GM20431 (cell line): ENCODE measurements at regions not wholly inside any gene's neighbourhood (a gene's known extent, or its start where the extent isn't known, plus 50 kb on each side); places are given as distances from the start of the nearest gene placed in this dataset.

ENCODE experiments used
- in situ Hi-C: fragments of 300-500 bp; cut with MseI, MboI; formaldehyde crosslinking; loops from one replicate; pipeline ENCODE4 v1.15.0; 2020; ENCODE audit warnings: low sequenced_read_pairs; ENCODE audit not compliant: unreplicated experiment

DNA sequence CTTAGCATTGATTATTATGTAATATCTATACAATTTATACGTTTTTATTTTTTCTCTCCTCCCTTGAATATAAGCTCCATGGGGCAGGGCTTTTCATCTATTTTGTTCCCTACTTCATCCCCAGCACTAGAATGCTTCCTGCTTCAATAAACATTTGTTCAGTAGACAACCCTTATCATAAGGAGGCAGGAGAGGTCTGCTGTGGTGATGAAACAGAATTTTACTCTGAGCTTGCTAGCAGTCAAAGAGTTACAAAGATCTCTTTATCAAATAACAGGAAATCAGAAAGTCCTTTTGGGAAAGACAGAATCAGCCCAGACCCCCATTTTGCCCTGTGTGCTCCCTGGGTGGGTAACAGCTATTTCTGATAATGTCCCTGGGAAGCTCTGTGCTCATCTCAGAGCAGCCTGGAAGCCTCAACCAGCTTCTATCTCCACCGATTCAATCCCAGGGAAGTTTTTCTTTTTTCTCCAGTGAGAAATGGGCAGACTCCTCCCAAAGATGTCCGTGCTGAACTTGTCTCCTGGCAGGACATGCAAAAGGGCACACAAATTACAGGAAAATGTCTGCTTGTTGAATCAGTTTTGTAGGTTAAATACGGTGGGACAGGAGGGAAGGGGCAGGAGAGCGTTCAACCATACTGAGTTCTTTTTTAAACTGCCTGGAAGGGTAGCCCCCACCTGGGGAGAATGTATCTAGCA lies 84.7 kb upstream of the PKDCC start:
- in situ Hi-C loops: no loop called here

DNA sequence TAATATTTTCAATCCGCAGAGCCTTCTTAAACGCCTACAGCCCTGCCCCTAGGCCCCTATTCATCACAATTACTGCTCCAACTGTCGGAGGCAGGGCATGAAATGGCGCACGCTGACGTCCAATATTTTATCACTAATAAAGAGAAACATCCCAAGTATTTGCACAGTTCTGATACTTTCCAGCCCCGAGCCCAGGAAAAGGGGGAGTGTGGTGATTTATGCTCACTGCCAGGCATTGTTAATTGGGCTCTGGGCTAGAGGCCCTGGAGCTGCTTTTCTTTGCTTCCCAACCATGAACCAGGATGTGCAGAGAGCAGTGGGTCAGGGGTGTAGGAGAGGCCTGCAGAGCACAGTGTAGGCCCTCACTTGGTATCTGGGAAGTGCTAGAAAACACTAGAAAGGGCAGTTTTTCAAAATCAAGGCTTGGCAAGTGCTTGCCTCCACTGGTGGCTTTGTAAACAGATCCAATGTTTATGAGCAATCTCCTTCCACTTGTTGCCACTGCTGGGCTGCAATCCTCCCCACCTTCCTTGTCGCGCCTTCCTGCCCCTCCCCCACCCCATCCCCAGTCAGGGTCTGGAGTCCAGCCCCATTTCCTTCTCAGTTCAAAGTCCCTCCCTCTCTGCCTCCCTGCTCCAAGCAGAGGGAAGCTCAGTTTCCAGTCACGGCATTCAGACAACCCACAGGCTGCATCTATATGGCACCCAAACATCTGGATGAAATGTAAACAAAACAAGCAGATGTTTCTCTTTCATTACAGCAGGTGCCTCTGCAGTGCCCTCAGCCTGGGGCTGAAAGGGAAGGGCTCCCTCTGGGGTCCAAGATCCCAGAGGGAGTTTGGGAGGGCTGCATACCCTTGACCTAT lies 83.9 kb upstream of the PKDCC start:
- in situ Hi-C loops: no loop called here

DNA sequence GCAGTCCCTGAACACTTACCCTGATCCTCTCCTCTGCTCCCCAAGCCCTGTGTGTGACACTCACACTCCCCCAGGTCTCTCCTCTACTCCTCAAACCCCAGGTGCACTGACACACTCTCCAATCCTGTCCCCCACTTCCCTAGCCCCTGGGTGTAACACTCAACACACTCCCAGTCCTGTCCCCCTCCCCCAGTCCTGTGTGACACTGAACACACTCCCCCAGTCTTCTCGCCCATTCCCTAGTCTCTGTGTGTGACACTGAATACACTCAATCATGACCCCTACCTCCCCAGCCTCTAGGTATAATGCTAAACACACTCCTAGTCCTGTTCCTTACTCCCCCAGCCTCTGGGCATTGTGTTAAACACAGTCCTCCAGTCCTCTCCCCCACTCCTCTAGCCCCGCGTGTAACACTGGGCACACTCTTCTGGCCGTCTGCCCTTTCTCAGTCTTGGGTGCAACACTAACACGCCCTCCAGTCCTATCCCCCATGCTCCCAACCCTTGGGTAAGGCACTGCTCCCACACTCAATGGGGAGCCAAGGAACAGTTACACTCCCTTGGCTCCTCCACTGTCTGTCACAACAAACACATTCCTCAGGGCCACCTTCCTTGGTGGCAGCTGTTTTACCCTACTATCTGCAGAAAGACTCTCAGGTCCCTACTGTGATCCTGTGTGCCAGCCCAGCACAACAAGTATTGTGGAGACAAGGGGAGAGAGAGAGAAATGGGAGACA lies 82.5 kb upstream of the PKDCC start:
- in situ Hi-C loops: no loop called here

DNA sequence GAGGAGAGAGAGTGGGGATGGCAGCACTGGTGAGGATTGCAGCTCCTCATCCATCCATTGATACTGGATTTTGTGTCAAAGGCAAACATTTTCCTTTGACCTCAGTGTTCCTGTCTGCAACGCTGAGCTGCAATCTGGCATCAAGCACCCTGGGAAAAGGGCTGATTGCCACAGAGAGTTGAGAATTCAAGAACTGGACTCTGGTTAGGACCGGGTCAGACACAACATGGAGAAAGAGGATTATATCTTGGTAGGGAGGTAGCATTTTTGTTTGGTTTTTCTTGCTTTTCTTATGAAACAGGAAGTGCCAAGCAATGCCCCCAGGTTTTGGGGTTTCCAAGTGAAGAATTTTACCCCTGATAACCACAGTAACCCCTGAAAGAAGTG lies 81.9 kb upstream of the PKDCC start:
- in situ Hi-C loops: no loop called here

DNA sequence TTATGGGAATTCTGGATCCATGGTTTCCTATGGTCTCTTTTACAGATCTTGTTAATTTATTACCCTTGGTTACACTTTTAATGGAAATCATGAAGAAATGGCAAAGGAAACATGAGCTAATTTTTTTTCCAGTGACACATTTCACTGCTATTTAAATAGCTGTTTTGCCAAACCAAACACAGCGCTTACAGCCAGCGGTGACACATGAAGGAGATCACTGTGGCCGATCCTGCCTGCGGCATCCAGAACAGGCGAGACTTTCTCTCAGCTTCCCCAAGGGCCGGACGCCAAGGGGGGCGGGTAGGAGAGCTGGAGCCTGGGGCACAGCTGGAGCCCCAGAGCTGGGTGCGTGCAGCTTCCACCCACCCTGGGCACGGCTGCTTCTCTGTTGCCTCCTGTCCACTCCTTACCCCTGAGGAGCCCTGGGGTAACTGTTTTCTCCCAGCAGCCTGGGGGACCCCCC lies 81.4 kb upstream of the PKDCC start:
- in situ Hi-C loops: no loop called here

DNA sequence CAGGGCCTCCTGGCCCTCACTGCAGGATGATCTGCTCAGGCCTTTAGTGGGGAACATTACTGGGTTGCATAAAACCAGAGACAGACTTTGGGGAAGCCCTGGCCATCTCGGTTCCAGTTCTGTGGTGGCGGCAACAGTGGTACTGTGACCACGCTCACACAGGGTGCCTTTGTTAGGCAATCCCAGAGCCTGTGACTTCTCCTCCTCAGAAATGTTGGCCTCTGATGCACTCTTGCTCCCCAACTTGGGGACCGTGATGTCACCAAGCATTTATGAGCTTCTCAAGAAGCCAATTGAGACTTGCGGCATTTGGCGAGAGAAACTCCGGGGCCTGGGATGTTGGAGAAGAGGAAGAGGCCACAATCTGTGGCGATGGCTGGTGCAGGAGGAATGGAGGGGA lies 80.9 kb upstream of the PKDCC start:
- in situ Hi-C loops: no loop called here

DNA sequence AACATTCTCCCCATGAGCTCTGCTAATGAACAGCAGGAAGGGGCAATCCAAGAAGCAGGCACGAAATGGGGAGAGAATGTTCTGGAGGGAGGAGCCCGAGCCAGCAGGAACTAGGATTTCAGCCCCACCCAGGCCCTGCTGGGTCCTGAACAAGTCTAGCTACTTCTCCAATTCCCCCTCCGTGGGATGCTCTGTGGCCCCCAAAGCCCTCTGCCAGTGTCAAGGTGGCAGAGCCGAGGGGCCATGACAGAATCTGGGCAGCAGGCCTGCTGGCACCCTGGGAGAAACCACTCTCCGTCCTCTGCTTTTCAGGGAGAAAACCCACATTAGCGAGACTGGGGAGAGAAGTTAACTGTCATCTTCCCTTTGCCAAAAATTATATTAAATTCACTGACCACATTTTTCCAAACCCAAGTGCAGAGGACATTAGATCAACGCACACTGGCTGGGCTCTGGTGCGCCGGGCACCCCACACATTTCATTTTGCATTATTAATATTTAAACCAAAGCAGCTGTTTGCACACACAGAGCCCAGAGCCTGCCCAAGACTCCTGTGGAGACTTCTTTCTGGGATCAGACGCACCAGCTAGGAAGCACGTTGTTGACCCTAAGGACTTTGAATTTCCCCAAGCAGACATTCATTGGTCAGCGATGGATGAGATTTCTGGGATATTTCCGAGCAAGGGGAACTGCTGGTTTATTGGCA lies 80.2 kb upstream of the PKDCC start:
- in situ Hi-C loops: no loop called here

DNA sequence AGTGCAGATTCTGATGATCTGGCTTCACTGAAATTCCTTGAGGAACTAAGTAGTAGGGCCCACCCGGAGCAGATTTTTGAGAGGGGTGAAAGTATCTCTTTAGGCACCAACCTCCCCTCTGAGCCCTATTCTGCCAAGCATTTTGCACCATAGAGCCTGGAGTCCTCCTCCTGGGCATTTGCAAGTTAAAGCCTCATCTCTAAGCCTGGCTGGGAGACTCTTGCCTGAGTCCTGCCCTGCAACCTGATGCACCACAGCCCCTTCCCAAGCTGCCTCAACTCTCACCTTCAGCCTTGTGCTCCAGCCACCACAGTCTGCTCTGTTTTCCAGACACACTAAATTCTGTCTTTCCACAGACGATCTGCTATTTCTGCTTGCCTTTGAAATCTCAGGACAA lies 79.6 kb upstream of the PKDCC start:
- in situ Hi-C loops: no loop called here

DNA sequence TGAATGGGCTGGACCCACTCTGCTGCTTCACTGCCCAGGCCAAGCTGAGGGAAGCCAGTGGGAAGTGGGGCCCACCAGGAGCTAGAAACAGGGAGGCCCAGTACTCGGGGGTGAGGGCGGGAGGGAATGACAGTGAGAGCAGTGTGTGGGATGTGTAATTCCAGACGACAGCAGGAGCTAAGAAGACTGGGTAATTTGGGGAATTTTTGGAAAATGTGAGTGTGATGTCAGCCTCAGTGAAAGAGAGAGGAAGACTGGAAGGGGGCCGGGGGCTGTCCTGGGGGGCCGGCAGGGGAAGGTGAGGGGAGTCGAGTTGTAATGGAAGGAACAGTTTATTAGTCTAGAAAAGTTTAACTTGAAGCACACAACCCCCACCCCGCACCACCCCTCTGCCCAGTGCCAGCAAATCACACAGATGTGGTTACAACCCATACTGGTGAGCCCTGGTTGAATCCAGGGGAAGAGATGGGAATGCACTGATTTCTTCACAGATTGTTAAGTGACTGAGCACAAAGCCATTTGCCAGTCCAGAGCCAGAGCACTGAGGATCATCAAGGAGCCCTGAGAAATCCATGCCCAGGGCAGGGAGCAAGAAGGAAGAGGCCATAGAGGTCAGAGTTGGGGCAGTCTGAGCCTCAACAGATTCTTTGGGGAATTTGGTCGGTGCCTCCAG lies 76.7 kb upstream of the PKDCC start:
- in situ Hi-C loops: no loop called here

DNA sequence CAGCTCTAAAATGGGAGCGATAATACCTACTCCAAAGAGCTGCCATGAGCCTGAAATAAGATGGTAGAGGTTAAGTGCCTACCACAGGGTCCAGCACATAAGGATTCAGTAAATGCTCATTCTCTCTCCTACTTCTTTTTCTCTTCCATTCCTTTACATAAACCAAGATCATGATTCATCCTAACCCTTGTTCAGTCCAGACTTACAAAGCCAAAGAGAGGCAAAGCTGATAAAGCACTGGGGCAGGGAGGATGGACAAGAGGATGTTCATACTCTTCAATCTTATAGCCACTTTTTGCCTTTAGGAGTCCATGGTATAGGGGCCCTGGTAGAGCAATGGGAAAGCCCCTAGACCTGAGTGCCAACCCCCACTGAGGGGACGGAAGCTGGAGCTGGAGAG lies 75.6 kb upstream of the PKDCC start:
- in situ Hi-C loops: no loop called here

DNA sequence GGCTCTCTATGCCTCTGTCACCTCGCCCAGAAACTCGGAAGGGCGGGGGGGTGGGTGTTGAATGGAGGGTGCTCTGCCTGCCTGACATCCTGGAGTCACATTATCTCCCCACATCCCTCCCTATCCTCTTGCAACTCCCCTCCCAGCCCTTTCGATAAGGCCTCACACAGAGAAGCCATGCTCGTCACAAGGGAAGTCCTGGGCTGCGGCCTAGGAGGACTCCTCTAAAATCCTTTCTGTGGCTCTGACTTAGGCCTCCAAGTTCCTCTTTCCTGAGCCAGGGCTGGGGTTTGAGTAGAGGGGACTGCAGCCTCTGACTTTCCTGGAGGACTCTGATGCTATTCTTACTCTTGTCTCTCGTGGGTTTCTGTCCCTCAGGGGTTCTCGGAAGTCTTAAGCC lies 75.0 kb upstream of the PKDCC start:
- in situ Hi-C loops: no loop called here

DNA sequence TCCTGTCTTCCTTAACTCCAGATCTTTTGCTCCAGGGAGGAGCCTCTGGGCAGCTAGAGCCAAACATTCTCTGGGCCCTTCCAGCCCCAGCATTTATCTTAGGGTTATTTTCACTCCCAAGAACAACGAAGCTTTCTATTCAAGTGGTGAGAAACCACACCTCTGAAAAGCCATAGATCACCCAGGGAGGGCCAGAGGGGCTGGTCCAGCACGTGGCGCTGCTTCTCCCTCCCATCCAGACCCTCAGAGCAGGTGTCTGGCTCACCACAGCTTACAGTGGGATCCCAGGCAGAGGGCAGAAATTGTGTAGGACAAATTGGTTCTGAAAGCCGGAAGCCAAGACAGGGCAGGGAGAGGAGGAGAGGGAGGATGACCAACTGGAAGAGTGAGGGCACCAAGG lies 74.0 kb upstream of the PKDCC start:
- in situ Hi-C loops: no loop called here

DNA sequence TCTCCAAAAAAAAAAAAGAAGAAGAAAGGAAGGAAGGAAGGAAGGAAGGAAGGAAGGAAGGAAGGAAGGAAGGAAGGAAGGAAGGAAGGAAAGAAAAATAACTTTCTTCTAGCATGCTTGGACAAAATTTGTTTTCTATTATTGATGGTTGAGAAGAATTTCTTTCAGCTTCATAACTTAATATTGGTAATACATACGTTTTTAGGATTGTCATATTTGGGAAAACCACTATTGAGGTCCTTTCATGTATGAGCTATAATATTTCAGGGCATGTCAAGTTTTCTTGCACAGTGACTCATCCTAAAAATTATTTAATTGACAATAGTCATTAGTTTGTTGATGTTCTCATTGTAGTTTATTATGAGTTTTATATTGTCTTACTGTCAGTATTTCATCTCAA lies 66.4 kb upstream of the PKDCC start:
- in situ Hi-C loops: no loop called here

DNA sequence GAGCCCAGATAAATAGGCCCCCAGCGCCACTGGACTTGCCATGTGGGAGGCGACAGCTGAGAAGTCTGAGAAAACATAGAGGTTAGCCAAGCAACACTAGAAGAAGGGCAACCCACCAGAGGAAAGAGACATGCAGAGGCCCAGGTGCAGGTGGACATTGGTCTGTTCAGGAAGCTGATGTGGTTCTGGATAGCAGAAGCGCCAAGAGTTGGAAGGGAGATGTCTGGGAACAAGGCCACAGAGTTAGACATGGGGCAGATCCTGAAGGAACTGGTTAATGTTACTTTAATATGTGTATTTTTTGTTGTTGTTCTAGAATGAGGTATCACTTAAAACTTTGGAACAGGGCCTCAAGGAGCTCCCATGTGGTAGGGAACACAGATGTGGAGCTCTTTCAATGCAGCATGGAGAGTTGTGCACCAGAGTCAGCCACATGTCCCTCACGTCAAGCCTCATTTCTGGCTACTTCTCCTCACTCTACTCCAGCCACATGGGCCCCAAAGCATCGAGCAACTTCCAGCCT lies 62.2 kb upstream of the PKDCC start:
- in situ Hi-C loops: no loop called here

DNA sequence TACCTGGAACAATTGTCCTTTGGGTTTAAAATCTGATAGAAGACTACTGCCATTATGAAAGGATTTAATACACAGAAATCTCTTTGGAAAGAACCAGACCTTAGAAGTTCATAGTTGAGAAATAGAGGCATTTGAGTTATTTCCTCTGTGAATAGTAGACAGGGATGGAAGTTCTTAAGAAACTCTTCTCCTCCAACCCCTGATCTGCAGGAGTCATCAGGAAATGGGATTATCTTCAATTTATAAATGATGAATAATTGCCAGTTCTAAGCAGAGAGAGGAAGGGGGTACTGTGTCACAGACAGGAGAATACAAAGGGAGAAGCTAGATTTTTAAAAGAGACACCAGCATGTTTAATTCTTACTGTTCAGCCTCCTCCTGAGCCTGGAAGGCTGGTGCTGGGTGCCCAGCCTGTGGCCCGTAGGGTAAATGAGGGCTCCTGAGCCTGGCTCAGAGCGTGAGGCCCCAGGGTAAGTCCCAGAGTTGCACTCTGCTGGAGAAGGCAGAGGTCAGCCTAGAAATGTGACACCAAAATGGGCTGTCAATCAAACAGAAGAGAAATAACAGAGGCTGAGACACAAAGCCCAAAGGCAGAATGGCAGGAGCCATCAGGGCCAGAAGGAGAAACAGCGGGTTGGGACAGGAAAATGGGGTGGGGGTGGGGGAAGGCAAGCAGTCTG lies 58.2 kb upstream of the PKDCC start:
- in situ Hi-C loops: no loop called here

DNA sequence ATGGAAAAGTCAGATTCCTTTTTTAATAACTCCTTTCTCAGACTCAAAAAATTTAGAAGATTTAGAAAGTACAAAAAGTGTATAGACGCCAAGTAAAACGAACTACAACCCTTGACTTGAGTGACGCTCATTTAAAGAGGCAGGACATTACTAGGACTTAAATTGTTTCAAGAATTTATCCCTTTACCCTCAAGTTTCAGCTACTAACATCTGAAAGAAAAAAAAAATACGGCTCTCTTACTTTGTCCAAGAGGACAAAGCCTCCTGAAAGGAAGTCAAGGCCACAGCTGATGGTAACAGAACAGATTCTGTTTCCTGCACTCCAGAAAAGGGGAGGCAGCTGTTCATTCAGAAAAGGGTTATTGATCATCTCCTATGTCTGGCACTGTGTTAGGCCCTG lies 57.6 kb upstream of the PKDCC start:
- in situ Hi-C loops: no loop called here

DNA sequence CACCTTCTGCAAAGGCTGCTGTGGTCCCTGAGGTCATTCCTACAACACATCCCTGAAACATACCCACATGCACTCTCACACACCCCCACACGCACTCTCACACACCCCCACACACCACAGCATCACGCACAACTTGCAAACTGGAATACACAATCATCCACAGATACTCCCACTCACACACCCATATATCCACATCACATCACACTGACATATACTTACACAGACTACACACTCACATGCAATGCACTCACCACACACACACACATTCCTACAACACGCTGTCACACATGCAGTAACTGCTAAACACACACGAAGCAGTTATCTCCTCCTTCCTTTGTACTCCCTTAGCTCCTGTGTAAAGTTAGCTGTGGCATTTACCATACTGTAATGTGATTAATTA lies 57.1 kb upstream of the PKDCC start:
- in situ Hi-C loops: no loop called here

DNA sequence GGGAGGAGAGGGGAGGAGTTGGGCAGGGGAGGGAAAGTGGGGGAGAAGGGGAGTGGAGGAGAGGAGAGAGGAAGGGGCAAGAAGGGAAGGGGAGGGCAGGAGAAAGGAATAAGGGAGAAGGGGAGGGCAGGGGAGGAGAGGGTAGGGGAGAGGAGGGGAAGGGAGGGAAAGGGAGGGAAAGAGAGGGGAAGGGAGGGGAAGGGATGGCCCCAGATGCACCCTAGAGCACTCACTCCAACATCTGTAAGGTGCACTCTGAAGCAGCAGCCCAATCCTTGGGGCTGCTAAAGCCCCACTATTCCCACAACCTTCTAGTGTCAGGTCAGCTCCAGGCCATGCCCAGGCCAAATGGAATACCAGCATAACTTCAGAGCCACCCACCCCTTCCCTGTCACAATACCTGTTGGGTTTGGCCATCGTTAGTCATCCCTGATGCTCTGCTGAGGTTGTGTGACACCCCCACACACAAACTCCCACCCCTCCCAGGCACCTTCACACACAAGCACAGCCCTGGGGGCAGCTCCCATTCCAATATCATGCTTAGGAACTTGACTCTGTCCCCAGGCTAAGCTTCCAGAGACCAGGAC lies 55.7 kb upstream of the PKDCC start:
- in situ Hi-C loops: no loop called here
